WI38 (cell line): ENCODE measurements at regions not wholly inside any gene's neighbourhood (a gene's known extent, or its start where the extent isn't known, plus 50 kb on each side); places are given as distances from the start of the nearest gene placed in this dataset.

Source experiments
- H3K4me3 ChIP-seq: 2 replicates; pipeline ENCODE4 v1.5.1; 2011; ENCODE audit warnings: low read depth, mild to moderate bottlenecking, control low read depth, low read length
- CTCF ChIP-seq: IDR thresholded peaks from 2 replicates; pipeline ENCODE4 v1.5.1; 2012; ENCODE audit warnings: low read depth, mild to moderate bottlenecking, control low read depth, low read length

GRCh38 chr3:103083848-103084631, 649.2 kb downstream of the ZPLD1 start:
- no peak for TF ChIP-seq CTCF
- no peak overlapping the region for H3K4me3 ChIP-seq

- no peak for TF ChIP-seq CTCF
- no peak overlapping the region for H3K4me3 ChIP-seq
Observed at GRCh38 chr3:103085465-103085864, 650.6 kb downstream of the ZPLD1 start.

GRCh38 chr3:103089758-103090157, 654.9 kb downstream of the ZPLD1 start:
- no peak for TF ChIP-seq CTCF

GRCh38 chr3:103105206-103105605, 670.4 kb downstream of the ZPLD1 start:
- no peak overlapping the region for H3K4me3 ChIP-seq
- no peak for TF ChIP-seq CTCF

More at GRCh38 chr3:103089758-103090157, 654.9 kb downstream of the ZPLD1 start:
- no peak overlapping the region for H3K4me3 ChIP-seq

GRCh38 chr3:103112273-103112672, 677.5 kb downstream of the ZPLD1 start:
- H3K4me3 ChIP-seq, result no peak overlapping the region
- TF ChIP-seq CTCF, result no peak

GRCh38 chr3:103126115-103126514, 691.3 kb downstream of the ZPLD1 start:
- no peak overlapping the region for H3K4me3 ChIP-seq
- no peak for TF ChIP-seq CTCF

- H3K4me3 ChIP-seq, result no peak overlapping the region
- no peak for TF ChIP-seq CTCF
Observed at GRCh38 chr3:103127098-103127630, 692.3 kb downstream of the ZPLD1 start.
